ENCODE measurements at regions not wholly inside any gene's neighbourhood (a gene's known extent, or its start where the extent isn't known, plus 50 kb on each side); places are given as distances from the start of the nearest gene placed in this dataset.

DNA sequence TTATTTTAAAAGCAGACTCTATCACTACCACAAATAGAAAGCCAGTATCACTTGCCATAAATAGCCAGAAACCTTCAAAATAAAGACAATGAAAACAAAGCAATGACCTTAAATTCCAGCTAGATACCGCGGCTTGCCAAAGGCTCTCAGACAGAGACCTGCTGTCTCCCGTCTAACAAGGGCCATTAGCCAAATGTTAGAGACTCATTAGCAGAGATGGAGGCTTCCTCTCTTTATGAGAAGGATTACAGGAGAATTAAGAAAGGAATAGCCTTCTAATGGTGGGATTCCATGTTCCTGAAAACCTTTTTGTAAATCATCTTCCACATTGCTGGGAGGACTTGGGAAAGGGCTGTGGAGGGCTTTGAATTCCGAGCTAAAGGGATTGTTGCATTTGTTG, 206.7 kb downstream of the AACS start:
- no peak for DNase-seq (ENCODE audit: low spot score)

DNA sequence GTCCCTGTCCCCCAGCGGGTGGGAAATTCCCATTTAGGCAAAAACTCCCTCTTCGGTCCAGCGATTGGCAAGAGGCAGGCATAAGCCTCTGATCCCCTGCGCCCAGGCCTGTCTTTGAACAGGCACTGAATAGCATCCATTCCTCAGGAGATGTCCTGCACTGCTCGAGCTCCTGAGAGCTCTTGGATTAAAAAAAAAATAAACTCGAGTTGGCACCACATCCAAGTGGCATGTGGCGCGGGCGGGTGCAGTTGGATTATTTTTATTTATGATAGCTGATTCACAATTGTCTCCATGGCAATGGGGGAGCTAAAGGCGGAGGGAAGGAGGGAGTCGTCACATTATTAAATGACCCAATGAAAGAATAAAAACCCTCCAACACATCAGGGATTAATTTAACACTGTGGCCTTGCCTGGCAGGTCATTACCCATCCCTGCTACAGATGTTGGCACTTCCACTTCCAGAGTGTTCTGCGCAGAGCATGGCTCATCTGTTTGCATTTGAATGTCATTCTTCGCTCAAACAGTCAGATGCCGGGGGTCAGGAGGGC, 207.2 kb downstream of the AACS start:
- no peak for DNase-seq (ENCODE audit: low spot score)

DNA sequence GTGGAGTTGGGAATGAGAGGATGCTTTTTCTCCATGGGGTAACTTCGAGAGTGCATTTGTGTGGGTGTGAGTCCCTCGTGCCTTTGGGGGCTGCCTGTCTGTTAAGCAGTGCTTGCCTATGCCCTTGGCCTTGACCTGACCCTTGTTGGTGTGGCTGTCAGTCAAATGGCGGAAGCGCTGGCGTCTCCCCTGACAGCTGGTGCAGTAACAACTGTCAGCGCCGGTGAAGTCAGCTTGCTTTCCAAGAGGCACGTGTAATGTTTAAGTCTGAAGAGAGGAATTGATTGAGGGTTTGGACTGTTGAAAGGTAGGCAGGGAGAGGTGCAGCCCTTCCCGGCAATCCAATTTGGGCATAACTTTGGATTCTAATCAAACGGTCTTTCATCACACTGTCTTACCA, 211.3 kb downstream of the AACS start:
- DNase-seq (ENCODE audit: low spot score) = no peak

DNA sequence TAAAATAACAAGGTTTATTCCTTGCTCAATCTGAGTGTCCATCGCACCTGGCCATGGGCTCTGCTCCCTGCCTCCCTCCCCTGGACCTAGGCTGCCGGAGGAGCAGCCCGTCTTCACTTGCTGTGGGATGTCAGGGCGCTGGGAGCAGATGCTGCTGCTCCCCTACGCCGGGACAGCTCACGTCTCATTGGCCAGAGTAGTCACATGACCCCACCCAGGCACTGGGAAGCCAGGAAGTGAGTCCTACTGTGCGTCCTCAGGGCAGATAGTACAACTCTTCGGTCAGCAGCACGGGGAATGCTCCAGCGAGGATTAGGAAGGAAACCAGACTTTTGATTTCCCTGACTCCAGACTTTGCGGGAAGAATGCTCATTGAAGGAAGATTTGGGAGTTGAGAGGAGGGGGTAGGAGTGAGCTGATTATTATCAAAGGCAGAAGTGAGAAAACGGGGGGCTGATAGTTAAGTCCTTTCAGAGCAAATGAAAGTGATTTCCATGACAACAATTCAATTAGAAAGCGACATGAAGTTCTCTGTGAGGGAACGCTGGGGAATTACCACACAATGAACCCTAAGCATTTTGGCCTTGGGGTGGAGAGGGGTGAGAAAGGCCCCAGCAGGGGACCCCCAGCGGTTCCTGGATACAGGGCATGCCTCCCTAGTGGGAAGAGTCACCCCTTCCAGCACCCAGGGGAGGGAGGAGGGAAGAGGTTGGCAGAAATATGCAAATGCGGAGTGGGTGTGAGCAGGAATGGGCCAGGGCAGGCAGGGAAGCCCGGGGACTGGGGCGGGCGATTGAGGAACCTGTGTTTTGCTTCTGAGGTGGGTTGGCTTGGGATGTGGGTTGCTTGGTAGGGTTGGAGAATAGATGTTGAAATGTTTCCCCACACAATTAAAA, 215.5 kb downstream of the AACS start:
- DNase-seq (ENCODE audit: low spot score) = no peak

DNA sequence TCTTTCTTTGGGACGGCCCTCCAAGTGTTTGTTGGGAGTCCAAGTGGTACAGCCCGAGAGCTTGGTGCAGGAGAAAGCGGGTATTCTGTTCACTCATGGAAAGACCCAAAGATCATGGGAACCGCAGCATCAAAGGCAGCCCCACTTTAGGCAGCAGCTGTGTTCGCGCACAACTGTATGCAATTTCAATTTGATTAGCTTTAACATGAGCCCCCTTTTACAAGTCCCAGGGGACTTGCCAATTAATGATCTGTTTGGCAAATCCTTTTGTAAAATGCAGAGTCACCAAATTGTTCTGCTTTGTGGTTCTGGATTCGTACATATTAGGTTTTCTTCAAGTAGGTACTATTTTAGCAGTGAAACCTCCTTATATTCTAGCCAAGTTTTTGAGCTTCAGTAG, 217.7 kb downstream of the AACS start:
- DNase-seq (ENCODE audit: low spot score) = no peak

DNA sequence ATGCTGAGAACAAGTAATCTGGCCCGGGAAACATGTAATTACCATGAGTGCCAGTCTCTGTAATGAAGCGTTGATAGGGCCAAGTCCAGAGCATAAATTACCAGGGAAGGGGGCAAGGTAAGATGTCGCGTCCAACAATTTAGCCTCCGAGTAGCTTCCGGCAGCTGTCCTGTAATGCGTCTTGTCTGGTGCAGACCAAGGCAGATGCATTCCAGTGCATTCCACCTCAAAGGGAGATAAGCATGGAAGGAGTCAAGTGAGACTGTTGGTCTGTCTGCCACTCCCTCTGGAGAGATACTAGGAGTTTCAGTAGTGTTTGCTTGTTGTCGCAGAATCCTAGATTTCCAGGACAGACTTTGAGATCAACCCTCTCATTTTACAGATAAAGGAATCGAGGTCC, 218.3 kb downstream of the AACS start:
- DNase-seq (ENCODE audit: low spot score) = no peak

DNA sequence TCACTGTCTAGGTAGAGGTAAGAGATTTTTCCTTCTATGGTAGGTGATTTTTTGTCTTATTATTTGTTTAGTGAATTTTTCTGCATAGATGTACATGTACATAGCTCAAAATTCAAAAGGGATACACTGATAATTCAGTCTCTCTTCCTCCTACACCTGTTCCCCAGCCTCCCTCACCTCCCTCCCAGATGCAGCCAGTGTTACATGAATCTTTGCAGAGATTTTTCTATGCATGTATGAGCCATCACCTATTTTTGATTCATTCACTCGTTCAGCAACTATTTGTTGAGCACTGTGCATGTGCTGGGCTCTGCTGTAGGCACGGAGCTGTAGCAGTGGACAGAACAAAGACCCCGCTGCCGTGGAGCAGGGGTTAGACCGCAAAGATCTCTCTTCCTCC, 218.9 kb downstream of the AACS start:
- no peak for DNase-seq (ENCODE audit: low spot score)

DNA sequence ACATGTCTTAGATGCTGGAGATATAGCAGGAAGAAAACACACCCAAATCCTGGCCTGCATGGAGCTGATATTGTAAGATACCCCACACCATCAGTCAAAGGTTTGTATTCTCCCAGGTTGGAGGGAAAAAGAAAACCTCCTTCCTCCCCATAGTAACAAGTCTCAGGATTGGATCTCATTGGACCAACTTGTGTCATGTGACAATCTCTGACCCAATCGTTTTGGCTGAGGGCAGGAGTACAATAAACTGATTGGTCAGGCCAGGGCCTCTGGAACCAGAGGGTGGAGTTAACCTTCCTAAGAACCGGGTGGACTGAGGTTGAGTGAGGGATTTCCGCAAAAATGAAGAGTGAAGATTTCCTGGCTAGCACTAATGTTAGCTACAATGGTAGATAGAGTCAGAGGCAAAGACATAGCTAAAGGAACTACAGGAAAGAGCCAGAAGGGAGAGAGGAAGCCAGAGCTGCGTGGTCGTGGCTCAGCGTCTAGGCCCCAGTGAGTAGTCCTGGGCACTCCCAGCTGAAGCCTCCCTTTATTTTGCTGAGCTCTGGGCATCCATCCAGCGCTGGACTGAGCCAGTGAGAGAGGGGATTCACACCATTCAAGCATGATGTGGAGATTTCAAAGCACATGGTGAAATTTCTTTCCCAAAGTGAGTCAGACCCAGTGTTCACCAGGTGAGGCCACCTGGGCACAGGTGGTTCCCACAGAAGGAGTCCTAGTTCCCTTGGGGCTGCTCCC, 219.9 kb downstream of the AACS start:
- DNase-seq (ENCODE audit: low spot score) = no peak

DNA sequence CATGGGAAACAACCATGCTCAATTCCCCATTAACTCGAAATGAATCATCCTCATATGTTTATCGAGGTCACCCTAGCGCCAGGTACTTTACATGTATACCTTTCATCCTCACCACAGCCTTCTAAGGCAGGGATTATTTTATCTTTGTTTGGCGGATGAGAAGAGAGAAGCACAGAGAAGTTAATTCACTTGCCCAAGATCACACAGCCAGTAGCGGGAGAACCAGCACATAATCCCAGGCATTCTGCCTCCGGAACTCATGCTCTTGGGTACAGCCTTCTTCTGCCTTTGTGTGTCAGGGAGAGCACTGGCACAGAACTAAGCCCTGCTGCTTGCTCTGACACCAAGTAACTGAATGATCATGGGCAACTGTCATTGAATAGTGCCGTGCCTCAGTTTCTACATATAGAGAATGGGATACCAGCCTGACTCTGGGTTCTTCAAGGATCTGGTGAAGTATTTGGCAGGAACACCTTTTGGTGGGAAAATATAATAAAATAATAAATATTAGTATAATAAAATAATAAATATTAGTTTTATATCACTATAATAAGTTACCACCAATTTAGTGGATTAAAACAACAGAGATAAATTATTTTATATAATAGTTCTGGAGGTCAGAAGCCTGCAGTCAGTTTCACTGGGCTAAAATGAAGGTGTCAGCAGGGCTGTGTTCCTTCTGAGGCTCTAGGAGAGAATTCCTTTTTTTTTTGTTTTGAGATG, 220.9 kb downstream of the AACS start:
- no peak for DNase-seq (ENCODE audit: low spot score)

DNA sequence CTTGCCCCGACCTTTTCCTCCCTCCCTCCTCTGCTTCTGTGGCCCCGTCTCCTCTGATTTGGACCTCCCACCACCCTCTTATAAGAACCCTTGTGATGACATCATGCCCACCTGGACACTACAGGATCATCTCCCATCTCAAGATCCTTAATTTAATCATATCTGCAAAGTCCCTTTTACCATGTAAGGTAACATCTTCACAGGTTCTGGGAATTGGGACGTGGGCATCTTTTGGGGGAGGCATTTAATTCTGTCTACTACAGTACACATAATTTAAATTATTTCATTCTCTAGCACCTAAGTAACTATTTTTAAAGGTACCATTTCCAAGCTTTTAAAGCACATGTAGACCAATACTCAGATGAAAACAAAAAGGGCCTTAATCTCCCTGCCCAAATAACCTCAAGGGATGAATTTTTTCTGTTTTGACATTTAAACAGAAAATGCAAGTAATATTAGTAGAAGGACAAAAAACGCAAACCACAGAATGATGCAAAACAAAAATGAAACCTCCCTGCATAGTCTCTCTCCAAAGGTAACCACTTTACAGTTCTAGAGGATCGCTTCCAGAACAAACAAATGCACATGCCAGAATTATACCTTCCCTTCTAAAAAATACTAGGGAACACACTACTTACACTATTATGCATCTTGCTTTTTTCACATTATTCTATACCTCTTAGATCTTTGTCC, 222.1 kb downstream of the AACS start:
- no peak for DNase-seq (ENCODE audit: low spot score)

DNA sequence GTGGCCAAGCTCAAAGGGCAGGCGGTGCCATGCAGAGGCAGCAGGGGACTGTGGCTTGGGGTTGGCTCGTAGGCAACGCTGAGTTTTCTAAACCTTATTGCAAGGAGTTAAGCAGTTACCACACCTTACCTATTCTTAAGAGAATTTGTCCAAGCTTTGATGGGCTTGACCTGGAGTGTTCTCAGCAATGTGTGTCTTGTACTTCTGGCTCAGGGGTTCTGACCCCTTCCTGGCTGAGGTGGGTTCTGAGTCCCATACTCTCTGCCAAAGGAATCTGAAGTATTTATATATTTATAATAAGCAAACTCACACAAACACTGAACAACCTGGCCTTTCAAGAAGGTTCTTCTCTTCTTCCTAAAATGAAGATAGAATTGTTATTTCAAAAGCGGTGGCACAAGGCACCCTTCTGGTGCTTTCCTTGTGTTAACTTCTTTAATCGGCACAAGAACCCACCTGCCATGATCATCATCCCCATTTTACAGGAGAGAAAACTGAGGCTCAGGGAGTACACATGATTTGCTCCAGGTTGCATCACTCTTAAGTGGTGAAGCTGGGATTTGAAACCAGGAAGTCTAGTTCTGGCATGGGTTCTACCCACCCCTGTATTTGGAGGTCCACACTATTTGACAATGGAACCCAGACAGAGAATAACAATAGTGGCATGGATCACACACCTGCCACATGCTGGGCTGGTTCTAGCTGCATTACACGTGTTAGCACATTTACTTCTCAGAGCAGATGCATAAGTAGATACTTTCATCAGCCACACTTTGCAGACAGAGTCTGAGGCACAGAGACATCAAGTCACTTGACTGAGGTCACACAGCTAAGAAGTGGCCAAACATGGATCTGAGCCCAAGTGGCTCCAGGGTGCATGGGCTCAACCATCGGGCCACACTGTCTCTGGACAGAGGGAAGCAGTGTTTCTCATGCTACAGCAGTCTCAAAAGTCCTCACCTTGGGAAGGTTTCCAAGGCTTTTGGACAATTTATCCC, 224.0 kb downstream of the AACS start:
- no peak for DNase-seq (ENCODE audit: low spot score)

DNA sequence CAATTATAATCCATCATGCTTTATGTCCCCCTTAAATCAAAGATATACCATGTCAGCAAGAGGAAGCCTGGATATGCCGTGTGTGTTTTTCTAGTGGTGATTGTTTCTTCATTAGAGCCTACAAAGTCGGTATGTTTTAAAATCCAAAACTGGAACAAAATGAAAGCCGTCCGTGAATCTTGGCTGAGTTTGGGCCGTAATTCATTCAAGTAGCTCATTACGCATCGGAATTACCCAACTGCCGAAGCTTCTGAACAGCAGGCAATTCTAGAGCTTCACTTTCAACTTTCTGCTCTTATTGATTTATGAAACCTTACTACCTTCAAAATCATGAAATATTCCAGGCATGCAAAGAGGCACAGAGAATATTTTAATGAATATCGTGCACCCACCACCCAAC, 224.7 kb downstream of the AACS start:
- no peak for DNase-seq (ENCODE audit: low spot score)

DNA sequence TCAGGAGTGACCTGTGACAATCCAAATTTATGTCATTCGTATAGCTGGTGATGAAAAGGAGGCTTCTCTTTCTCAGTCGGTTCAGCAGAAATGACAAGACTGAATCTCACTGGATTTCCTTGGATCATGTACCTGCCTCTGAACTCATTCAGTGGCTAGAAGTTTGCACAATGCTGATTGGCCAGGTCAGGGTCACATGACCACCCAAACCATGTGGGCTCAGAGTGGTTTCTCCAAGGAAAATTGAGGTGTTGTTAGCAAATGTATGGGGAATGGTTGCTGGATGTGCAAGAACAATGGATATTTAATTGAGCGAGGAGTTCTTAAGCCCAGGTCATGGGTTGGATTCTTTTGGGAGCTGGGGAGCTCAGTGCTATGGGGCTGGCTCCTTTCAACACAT, 227.5 kb downstream of the AACS start:
- no peak for DNase-seq (ENCODE audit: low spot score)

DNA sequence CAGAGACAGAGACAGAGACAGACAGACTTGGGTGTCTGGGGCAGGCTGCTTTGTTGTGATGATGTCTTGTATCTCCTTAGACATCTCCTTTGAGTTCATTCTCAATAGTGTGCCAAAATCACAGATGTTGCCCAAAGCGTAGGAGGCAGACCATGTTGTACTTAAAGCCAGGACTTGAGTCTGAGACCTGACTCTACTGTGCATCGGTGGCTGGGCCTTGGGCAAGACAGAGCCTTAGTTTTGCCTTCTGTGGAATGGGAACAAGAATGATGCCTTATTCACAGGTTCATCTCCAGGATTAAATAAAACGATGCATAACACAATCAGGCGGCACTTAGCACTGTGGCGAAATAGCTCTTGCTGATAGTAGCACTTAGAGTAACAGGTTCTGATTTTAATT, 230.3 kb downstream of the AACS start:
- DNase-seq (ENCODE audit: low spot score) = no peak

DNA sequence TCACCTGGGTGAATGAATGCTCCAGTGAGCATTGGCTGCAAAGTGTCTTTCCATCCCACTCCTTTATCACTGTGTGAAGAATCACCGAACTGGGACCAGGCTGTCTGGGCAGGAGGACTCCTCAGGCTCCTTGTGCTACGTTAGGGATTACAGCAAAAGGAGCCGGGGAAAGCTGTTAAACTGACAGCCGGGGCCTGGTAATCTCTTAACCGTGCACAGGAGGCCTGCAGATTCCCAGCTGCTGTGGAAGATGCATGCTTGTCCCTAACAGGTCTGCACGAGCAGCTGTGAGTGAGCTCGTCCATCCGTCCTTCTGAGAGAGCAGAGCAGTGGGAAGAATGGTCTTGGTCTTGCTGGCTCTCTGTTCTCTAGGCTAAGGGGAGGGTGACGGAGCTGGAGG, 231.5 kb downstream of the AACS start:
- no peak for DNase-seq (ENCODE audit: low spot score)

DNA sequence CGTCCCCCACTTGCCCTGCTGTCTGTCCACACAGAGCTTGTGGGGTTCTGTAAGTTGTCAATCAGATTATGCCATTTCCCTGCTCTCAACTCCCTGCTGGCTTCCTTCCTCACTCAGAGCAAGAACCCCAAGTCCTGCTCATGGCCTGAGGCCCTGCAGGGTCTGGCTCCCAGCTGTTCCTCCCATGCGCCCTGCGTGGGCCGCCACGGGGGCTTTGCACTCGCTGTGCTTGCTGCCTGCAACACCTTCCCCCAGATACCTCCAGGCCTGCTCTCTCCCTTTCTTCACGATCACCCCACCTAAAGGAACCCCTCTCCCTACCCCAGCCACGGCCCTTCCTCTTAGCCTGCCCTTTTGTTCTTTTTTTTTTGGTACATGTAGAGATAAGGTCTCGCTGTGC, 234.6 kb downstream of the AACS start:
- DNase-seq (ENCODE audit: low spot score) = no peak

DNA sequence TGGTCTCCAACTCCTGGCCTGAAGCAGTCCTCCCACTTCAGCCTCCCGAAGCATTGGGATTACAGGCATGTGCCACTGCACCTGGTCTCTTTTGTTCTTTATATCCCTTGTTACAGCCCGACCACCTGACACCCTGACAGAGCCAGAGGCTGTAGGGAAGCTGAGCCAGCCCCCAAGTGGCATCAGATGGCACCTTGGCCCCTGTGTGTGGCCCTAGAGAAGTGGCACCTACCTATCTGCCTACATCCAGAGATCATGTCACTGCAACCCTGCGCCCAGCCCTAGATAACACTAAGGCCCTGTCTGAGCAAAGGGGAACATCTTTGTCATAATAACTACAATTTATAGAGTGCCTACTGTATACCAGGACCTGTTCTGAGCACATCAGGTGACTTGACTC, 235.0 kb downstream of the AACS start:
- no peak for DNase-seq (ENCODE audit: low spot score)

DNA sequence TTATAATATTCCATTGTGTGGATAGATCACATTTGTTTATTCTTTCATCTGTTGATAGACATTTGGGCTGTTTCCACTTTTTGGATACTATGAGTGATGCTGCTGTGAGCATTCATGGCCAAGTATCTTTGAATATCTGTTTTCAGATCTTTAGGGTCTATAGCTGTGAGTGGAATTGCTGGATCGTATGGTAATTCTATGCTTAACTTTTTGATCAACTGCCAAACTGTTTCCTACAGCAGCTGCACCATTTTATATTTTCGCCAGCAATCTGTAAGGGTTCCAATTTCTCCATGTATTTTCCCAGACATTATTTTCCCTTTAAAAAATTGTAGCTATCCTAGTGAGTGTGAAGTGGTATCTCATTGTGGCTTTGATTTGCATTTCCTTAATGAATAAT, 238.1 kb downstream of the AACS start:
- DNase-seq (ENCODE audit: low spot score) = no peak

DNA sequence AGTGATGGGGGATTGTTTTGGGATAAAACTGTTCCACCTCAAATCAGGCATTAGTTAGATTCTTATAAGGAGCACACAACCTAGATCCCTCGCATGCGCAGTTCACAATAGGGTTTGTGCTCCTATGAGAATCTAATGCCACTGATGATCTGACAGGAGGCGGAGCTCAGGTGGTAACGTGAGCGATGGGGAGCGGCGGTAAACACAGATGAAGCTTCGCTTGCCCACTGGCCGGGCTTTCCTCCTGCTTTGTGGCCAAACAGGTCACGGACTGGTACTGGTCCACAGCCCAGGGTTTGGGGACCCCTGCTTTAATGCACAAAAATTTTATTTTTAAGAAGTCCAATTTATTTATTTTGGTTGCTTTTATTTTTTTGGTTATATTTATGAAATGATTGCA, 238.8 kb downstream of the AACS start:
- DNase-seq (ENCODE audit: low spot score) = no peak

DNA sequence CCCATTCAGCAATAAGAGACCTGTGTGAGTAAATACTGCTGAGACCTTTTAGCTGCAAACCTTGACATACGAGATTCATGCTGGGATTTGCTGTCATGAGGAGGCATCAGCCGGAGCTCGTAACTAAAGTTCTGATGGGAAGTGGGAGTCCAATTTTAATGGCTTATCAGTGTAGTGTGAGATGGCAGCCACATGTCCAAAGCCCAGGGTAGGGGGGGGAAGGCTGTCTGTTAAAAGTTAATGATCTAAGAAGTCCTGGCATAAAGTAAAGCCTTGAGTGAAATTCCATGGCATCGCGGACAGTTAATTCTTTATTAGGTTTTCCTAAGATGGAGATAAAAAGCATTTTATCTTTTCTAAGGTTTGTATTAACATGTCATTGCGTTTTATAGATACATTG, 240.0 kb downstream of the AACS start:
- DNase-seq (ENCODE audit: low spot score) = no peak

DNA sequence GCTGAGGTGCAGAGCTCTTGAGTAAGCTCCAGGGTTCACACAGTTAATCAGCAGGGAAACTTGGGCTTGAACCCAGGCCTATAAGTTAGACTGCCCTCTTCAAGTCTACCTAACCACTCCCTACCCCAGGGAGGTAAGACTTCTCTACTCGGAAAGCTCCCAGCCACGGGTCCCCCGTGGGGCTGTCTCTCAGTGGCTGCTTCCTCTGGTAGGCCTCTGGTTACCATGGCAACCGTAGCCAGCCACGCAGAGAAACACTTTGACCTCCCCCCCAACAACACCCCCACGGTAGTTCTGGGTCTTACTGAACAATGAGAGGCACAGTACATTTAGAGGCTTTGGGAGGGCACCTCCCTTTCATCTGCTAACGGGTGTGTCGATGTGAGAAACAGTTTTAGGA, 245.2 kb downstream of the AACS start:
- DNase-seq (ENCODE audit: low spot score) = no peak

Data from pons (tissue), 1 donor.